ENCODE measurements at regions not wholly inside any gene's neighbourhood (a gene's known extent, or its start where the extent isn't known, plus 50 kb on each side); places are given as distances from the start of the nearest gene placed in this dataset.
"Not testable (repeated sequence)": the region's sequence is repeated elsewhere in the genome, so short reads cannot be mapped to it uniquely, and the experiment has no call there.

GRCh38 chr12:108423486-108423885, 84.4 kb upstream of the CMKLR1 start:
- DNase-seq (ENCODE audit: low spot score) = no peak

- DNase-seq (ENCODE audit: low spot score) = not testable (repeated sequence)
Observed at GRCh38 chr12:108421082-108421481, 82.0 kb upstream of the CMKLR1 start.

GRCh38 chr12:108420421-108420820, 81.3 kb upstream of the CMKLR1 start:
- not testable (repeated sequence) for DNase-seq (ENCODE audit: low spot score)

- no peak for DNase-seq (ENCODE audit: low spot score)
Observed at GRCh38 chr12:108419949-108420348, 80.8 kb upstream of the CMKLR1 start.

GRCh38 chr12:108418164-108418890, 79.2 kb upstream of the CMKLR1 start:
- no peak for DNase-seq (ENCODE audit: low spot score)

GRCh38 chr12:108414021-108414420, 74.9 kb upstream of the CMKLR1 start:
- no peak for DNase-seq (ENCODE audit: low spot score)

- DNase-seq (ENCODE audit: low spot score) = no peak
Observed at GRCh38 chr12:108410689-108411088, 71.6 kb upstream of the CMKLR1 start.

- DNase-seq (ENCODE audit: low spot score) = no peak
Observed at GRCh38 chr12:108409481-108409880, 70.4 kb upstream of the CMKLR1 start.

GRCh38 chr12:108403952-108404351, 64.8 kb upstream of the CMKLR1 start:
- no peak for DNase-seq (ENCODE audit: low spot score)

- DNase-seq (ENCODE audit: low spot score) = no peak
Observed at GRCh38 chr12:108401964-108402363, 62.9 kb upstream of the CMKLR1 start.

- DNase-seq (ENCODE audit: low spot score) = no peak
Observed at GRCh38 chr12:108400900-108401480, 61.9 kb upstream of the CMKLR1 start.

- no peak for DNase-seq (ENCODE audit: low spot score)
Observed at GRCh38 chr12:108400481-108400880, 61.4 kb upstream of the CMKLR1 start.

GRCh38 chr12:108400056-108400455, 60.9 kb upstream of the CMKLR1 start:
- DNase-seq (ENCODE audit: low spot score) = no peak

GRCh38 chr12:108399514-108399913, 60.4 kb upstream of the CMKLR1 start:
- DNase-seq (ENCODE audit: low spot score) = no peak

- DNase-seq (ENCODE audit: low spot score) = peak; percentile 43
Observed at GRCh38 chr12:108394196-108394595, 55.1 kb upstream of the CMKLR1 start.

GRCh38 chr12:108392284-108392683, 53.2 kb upstream of the CMKLR1 start:
- DNase-seq (ENCODE audit: low spot score) = no peak

GRCh38 chr12:108390495-108391203, 51.5 kb upstream of the CMKLR1 start:
- no peak for DNase-seq (ENCODE audit: low spot score)

- DNase-seq (ENCODE audit: low spot score) = no peak
Observed at GRCh38 chr12:108389544-108389943, 50.4 kb upstream of the CMKLR1 start.

Measured in GM03348 (cell line).